ENCODE measurements at regions not wholly inside any gene's neighbourhood (a gene's known extent, or its start where the extent isn't known, plus 50 kb on each side); places are given as distances from the start of the nearest gene placed in this dataset.

DNA sequence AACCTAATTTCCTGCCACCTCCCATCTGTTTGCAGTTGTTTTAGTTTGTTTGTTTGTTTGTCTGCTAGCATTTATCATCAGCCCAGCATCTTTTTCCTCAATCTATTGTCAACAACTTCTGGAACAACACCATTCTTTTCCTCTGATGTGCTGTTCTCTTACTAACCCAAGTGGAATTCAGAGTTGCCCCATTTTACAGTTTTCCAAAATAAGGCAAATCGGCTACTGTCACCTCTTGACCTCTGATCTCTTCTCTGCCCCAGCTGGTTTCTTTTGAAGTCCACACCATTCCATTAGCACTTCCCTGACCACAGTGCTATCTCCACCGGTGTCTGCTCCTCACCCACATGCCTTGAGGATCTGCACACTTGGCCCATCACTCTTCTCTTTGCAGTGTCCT is 102.4 kb downstream of the EFNB2 start:
- intact Hi-C loops (cut with DNase I): no loop called here
- DNase-seq: no peak

DNA sequence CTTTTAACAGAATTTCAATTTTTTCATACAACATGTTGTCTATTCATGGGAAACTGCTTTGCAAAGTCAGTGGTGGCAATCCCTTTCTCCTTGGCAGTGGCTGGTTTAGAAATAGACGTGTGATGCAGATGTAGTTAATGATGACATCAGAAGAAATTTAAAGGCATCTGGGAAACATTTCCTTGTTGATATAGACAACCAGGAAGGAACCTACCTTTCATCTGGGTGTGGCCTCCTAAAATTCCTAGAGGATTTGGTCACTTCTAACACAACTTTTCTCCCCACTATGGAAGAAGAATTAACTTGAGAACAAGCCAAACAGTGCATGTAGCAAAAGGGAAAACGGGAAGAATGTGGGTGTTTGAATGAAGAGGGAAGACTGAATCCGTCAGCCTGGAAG is 102.8 kb downstream of the EFNB2 start:
- intact Hi-C loops (cut with DNase I): no loop called here
- ATAC-seq: no peak
- no peak for DNase-seq

More for the DNA sequence above, 102.4 kb downstream of the EFNB2 start:
- ATAC-seq: no peak

DNA sequence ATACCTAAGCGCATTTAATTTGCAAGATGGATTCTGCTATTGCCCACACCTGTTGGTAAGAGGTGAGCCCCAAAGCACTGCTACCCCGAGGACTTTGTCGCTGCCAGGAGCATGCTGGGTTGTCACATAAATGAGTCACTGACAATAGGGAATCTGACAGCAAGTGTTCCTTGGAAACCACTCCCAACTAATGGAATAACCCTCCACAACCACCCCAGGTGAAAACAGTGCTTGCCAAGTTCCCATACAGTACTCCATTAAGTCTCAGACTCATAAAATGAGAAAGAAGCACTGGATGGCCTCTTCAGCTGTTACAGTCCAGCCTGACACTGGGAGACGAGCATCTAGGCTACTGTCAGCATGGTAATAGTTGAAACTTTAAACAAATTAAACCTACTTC is 108.6 kb downstream of the EFNB2 start:
- intact Hi-C loops (cut with DNase I): no loop called here
- no peak for ATAC-seq
- DNase-seq: no peak

DNA sequence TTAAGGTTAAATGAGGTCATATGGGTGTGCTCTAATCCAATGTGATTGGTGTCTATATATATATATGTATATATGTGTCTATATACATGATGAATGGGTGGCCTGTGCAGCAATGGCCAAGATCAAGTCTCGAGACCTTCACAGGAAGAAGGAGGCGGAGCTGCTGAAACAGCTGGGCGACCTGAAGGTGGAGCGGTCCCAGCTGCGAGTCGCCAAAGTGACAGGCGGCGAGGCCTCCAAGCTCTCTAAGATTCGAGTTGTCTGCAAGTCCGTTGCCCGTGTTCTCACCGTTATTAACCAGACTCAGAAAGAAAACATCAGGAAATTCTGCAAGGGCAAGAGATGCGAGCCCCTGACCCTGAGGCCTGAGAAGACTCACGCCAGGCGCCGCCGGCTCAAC is 109.8 kb downstream of the EFNB2 start:
- no peak for ATAC-seq
- intact Hi-C loops (cut with DNase I): no loop called here
- no peak for DNase-seq

DNA sequence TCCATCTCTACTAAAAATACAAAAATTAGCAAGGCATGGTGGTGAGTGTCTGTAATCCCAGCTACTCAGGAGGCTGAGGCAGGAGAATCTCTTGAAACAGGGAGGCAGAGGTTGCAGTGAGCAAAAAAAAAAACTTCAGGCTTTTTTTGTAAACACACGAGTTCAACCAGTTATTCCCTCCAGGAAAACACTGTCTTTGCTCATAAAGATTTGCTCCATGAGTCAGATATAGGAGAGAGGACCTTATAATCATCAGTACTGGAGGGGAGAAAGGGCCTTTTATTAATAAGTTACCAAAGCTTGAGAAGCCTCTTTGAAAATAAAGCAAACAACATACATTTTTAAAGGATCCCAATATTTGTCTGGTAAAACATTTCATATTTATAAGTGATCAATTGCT is 110.7 kb downstream of the EFNB2 start:
- DNase-seq (no peak), ATAC-seq (no peak)
- intact Hi-C loops (cut with DNase I): no loop called here

DNA sequence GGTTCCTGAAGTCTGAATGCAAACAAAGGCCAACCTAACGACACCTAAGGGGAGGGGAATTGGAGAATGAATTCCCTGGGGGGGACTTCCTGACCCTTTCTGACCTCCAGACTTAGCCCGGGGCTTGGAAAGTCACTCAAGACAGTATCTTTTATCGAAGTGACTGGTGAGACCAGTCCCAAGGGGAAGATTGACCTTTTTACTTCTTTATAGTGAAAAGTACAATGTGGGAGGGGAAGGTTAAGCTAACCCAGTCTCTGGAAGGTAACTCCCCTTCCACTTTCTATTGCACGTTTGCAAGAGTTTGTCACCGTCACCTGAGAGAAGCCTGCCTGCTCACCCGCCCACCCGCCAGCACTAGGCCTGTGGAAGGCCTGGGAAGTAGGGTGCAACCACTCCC is 111.9 kb downstream of the EFNB2 start:
- DNase-seq (no peak), ATAC-seq (no peak)
- intact Hi-C loops (cut with DNase I): no loop called here

DNA sequence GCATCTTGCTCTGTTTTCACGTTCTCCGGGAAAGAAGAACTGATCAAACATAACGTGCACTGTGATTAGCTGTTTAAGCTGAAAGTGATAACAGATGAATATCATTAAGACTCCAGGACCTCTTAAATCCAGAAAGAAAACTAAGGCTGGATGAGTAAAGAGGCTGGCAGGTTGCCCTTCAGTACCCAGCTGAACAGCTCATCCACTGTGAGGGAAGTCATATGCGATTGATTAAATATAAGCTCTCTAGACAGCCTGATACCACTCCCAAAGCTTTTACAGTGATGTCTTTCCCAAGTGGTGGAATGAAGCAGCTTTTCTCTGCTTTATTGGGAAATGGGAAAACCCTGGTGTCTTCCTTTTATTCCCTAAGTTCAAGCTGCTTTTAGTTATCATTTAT is 116.9 kb downstream of the EFNB2 start:
- intact Hi-C loops (cut with DNase I): loop anchor here in 1 of 2 donors (1.0 kb wide), 1 partner anchor 41 kb away; no protein-coding TSS in a partner anchor
- DNase-seq (no peak), ATAC-seq (no peak)

DNA sequence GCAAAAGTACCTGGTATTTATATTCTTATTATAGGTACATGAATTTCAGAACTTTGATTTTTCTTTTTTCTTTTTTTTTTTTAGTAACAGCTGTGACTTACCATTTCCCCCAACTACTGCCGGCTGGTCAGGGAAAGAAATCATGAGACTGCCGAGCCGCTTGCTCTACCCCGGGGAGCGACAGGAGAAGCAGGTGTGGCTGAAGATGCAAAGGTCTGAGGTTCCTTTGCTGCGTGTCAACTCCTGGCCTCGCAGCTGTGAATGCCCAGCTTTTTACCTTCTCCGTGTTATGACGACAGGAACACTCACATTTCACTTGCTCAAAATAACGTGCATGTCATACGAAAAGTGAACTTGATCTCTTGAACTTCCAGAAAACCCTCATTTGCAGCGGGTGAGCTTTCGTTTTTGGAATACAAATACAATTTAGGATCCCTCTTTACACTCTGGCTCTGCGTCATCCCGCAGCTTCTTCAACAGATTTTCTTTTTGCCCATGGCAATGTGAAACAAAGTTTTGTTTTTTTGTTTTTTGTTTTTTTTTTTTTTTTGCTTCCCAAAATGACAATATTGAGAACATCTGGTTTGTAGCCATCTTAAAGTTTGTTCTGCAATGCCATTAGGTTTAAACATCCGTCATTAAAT is 117.9 kb downstream of the EFNB2 start:
- no peak for ATAC-seq
- intact Hi-C loops (cut with DNase I): loop anchor here in 1 of 2 donors (1.0 kb wide), 1 partner anchor 40 kb away; no protein-coding TSS in a partner anchor
- DNase-seq: no peak

DNA sequence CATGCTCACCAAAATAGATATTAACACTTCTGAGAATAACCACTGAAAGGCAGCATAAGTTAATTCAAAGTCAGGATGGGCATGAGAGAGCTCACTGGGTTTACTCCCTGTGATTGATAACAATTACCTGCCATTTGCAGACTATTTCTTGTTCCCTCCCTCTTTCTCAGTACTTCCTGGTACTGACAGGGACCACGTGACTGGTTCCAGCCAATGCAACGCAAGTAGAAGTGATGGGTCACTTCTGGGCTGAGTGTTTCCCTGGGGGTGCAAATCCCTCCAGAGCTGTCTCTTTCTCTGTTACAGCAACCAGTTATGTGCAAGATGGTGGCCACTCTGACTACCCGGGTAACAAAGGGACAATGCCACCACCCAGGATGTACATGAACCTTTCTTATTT is 118.8 kb downstream of the EFNB2 start:
- no peak for ATAC-seq
- intact Hi-C loops (cut with DNase I): no loop called here
- no peak for DNase-seq

DNA sequence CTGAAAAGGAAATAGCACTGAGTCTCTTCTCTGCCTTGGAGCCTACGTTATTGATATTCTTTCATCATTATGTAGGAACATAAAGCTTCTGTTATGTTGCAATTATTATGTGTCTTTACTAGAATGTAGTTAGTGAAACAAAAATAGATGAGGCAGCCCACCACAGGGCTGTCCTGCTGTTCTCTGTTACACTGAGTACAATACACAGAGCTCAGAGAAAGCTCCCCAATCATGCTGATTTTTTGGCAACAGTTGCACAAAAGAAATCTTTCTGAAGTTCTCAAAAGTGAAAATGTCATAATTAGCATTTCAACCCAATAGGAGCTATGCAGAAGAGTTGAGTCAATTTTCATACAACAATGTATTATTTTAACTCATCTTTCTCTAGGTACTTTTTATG is 119.5 kb downstream of the EFNB2 start:
- no peak for DNase-seq
- intact Hi-C loops (cut with DNase I): no loop called here
- no peak for ATAC-seq

DNA sequence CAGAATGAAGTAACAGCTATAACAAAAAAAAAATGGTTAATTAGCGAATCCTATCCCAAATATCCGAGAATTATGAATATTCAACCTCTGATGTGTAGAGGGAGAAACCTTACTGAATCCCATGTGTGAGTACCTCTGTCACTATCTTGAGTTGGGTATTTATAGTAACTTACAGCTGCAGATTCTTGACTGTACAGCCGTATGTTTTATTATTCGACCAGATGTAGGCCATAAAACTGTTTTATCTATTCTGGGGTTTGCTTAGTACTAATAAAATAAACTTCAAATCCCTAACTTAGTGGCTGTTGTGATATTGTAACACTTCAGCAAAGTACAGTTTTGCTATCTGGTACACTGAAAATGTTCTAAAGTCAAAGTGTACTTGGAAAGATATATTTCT is 120.0 kb downstream of the EFNB2 start:
- intact Hi-C loops (cut with DNase I): no loop called here
- no peak for ATAC-seq
- no peak for DNase-seq

DNA sequence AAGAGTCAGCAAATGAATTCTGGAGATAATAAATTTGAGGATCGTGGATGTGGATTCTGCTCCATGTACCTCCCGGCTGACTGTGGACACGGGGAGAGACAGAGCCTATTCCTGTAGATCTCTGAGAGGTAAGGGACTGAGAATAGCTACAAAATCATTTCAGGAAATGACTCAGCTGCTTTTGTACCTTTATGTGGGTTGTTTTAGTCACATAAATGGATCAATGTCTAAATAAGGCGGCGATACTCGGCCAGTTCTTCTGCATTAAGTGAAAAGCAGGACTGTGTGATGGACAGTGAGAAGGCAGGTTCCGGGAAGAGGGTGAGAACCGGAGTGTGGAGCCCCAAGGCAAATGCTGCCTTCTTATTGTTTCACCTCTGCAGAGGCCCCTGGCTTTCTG is 128.1 kb downstream of the EFNB2 start:
- DNase-seq (no peak), ATAC-seq (no peak)
- intact Hi-C loops (cut with DNase I): no loop called here

DNA sequence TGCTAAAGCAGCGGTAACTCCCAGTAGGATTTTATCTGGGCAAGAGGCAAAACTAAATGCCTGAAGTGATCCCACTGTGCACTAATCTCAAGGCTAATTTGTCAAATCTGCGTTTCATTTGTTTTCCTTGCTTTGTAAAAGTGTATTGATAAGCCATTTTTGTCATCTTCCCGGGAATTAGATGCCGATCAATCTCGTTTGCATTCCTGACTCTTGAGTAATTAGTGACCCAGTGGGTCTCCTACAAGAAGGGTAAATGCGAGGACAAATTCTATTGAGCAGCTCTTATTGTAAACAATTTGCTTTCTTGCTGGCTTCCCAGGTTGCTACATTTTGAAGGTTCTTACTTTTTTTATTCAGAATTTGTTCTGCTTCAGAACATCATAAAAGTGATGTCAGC is 129.7 kb downstream of the EFNB2 start:
- intact Hi-C loops (cut with DNase I): no loop called here
- ATAC-seq (no peak), DNase-seq (no peak)

DNA sequence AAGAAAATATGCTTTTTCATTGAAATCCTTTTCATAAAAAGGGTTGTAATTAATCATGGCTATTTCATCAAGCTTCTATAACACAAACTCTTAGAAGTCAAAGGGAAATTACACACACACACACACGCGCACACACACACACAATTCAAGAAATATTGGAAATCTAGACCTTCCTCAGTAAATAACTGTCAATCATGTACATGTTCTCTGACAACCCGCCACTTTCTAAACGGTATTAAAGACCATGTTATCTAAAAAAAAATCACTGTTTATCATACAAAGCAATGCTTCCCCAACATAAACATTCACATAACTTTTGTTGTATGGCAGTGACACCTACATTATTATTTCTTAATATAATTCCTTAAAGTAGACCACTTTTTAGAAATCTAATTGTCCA is 132.2 kb downstream of the EFNB2 start:
- intact Hi-C loops (cut with DNase I): no loop called here
- ATAC-seq (no peak), DNase-seq (no peak)

DNA sequence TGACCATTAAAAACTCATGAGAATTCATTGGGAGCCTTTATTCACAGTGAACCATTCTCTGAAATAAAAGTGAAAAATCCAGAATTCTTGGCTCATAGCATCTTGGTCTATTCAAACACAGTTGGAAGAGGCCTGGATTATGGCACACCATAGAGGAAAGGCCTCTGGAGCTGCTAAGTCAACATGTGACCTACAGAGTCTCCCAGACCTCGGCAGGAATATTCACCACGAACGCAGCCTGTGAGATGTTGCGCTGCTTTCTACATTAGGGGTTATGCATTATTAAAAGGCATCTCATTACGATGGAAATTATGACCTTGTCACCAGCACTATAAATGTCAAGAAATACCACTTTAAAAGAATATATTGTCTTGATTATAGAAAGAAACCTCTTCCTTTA is 132.6 kb downstream of the EFNB2 start:
- ATAC-seq (no peak), DNase-seq (no peak)
- intact Hi-C loops (cut with DNase I): no loop called here

DNA sequence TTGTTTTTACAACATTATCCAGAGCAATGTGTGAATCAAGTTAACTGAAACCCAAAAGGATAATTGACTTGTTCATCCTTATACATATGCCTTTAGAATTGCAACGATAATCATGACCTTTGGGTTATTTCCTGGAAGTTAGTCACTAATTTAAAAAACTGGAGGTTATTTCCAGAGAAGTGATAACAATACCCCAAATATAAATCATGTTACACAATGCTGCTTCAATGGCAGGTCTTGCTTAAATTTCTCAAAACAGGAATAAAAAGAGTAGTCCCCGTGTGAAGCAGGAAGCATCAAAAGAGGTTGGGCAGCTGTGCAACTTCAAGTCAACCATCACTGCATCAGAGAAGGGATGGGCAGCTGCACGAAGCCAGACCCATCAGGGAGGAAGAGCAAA is 134.4 kb downstream of the EFNB2 start:
- intact Hi-C loops (cut with DNase I): no loop called here
- no peak for ATAC-seq
- no peak for DNase-seq

DNA sequence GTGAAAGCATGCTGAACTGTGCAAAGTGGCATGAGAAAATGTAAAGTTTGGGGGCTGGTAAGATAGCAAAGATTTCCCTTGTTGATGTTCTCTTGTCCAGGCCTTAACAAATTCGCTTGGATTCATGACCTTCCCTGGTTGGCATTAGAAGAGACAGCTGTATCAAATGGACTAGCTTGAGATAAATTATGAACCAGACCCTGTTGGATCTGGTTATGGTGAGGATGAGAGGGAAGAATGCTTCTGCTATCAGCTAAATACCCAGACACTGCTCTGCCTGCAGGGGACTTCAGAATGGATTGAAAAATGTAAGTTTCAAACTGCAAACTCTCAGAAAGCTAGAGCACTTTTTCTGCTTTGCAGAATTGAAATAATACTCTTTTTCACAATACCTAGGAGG is 135.2 kb downstream of the EFNB2 start:
- DNase-seq (no peak), ATAC-seq (no peak)
- intact Hi-C loops (cut with DNase I): no loop called here

DNA sequence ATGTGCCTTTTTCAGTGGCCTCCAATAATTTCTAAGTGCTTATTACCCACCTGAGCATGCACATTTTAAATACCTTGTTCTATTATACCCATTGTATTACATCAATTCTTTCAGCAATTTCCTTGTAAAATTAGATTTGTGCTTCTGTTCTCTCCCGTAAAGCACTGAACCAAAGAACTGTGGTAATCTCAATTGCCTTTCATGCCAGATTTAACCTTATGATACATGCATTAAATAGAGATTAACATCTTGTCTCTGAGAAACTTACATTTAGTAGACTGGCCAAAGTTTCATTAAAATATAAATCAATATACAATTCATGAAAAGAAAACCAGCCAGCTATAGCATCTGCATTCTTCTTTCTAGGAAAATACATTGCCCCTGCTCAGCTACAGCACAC is 137.2 kb downstream of the EFNB2 start:
- ATAC-seq (no peak), DNase-seq (no peak)
- intact Hi-C loops (cut with DNase I): no loop called here

DNA sequence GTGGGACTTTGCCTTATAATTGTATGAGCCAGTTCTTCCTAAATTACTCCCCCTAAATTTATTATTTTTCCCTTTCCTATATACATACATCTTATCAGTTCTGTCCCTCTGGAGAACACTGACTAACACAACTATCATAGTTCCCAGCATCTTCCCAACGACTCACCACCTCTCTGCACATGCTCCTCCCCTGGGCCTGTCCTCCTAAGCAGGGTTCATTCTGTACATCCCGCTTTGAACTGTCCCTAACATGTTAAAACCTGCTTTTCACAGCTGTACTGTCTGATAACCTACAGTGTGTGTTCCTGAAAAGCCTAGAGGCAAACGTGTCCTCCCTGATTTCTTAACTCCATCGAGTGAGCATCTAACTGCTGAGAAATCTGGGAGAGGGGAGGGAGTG is 141.7 kb downstream of the EFNB2 start:
- ATAC-seq (peak in 1 of 2 donors; percentile 21), DNase-seq (no peak)
- intact Hi-C loops (cut with DNase I): no loop called here

DNA sequence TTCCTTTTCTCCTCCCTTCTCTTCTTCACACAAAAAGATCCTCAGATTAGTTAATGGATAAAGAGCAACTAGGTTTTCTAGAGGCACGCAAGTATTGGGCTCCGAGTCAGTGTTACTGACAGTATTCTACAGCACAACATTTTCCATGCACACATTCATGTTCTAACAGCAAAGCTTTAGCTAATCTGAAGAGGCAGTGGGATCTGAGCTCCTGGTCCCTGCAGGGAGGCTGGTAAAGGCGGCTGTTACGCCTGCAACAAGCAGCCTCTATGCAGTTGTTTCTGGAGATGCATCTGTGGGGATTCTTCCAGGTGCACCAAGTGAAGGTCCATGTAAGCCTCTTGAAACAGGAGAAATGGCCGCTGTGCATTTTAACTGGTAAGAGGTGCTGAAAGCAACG is 143.8 kb downstream of the EFNB2 start:
- no peak for DNase-seq
- ATAC-seq: no peak
- intact Hi-C loops (cut with DNase I): no loop called here

DNA sequence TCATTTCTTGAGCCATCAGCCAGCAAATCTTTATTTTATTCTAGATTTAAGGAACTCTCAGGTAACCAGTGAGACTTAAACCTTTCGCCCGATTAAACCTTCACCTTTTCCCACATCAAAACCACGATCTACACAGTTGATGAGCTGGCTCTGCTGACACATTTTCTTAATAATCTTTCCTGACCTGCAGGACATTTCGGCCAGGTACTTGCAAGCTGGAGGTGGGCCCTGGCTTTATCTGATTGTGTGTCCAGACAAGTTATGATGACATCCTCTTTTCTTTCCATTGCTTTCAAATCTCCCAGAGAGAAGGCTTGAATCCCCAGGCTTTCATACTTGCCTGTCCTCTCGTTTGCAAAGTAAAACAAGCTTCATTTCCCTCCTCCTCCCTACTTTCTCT is 144.2 kb downstream of the EFNB2 start:
- no peak for ATAC-seq

DNA sequence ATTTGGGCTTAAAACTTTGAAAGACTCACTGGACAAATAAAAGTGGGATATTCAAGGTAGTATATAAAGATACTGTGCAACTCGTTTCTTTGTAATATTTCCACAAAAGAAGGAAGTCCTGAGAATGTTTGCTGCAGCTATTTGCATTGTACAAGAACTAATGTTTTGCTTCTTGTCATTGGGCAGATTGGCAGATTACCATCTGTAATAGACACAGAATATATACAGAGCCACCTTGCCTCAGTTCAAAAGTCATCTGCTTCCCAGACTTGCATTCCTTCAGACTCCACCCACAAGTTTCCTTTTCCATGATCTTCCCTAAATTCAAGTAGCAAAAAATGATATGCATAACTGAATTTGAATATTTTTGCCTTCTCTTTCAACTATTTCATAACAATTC is 145.1 kb downstream of the EFNB2 start:
- intact Hi-C loops (cut with DNase I): no loop called here
- DNase-seq (no peak), ATAC-seq (no peak)

More for the DNA sequence above, 144.2 kb downstream of the EFNB2 start:
- DNase-seq: no peak
- intact Hi-C loops (cut with DNase I): no loop called here

Data from left cardiac atrium (tissue), 4 donors.